GM18867 (cell line): ENCODE measurements at regions not wholly inside any gene's neighbourhood (a gene's known extent, or its start where the extent isn't known, plus 50 kb on each side); places are given as distances from the start of the nearest gene placed in this dataset.

ENCODE experiments used
- ATAC-seq: cut with Tn5 transposase; IDR thresholded peaks from one replicate; pipeline ENCODE4 v1.9.1; 2021; ENCODE audit warnings: mild to moderate bottlenecking, moderate library complexity; ENCODE audit not compliant: unreplicated experiment

GRCh38 chr3:154976072-154976983 is 103.8 kb upstream of the MME start:
- ATAC-seq: no peak

- ATAC-seq: no peak
Observed at GRCh38 chr3:154973851-154974250, 106.3 kb upstream of the MME start.

DNA sequence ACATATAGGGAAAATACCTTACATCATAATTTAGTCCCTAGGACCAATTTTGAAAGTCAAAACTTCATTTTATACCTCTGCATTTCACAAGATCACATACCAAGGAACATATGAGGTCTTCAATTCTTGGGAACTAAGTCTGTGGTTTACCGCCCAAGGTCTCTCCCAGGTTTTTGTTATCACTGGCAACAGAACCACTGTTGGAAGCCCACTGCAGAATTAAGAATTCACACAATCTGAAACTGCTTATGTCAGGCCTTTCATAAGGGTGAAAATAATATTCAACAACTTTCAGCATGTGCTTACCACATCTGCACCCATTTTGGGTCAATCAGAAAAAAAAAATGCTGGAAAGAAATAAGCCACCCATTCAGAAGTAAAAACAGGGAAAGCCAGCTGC is 107.2 kb upstream of the MME start:
- ATAC-seq: no peak

DNA sequence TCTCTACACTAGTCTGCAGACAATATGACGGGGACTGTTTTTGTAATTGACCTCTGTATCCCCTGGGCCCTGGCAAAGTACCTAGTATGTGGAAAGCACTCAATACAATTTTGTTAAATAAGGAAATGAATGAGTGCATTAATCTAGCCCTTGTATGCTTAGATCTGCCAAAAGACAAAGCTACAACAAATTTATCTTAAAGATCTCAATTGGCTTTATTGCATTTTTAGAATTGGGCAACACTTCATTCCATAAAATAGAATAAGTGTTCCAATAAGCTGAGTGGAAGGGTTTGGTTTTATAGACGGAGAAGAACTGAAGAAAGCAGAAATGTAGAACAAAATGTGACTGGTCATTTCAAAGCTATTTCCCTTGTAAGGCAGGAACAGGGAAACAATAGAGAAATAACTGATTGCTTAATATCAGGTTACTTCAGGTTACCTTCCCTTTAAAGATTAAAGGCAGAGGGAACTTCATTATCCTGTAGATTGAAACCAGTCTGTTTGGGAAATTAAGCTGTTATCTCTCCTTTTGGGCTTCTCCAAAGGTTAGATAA is 108.3 kb upstream of the MME start:
- ATAC-seq: no peak

DNA sequence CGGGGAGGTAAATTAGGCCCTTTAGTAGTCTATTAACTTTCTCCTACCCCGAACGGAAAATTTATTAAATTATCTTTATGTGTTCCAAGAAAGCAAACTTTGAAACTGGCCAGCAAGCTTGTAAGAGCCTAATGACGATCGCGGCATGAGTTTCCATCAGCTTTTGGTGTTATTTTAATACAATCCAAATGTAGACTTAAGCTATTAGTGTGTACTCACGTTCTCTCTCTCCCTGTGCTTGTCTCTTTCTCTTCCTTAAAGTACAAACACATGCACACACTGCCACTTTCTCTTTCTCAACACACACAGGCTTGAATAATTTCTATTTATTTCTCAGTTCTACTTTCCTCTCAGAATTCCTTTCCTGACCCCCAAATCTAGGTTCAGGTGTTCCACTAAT is 108.8 kb upstream of the MME start:
- ATAC-seq: no peak

- ATAC-seq: no peak
Observed at GRCh38 chr3:154970797-154971196, 109.3 kb upstream of the MME start.

DNA sequence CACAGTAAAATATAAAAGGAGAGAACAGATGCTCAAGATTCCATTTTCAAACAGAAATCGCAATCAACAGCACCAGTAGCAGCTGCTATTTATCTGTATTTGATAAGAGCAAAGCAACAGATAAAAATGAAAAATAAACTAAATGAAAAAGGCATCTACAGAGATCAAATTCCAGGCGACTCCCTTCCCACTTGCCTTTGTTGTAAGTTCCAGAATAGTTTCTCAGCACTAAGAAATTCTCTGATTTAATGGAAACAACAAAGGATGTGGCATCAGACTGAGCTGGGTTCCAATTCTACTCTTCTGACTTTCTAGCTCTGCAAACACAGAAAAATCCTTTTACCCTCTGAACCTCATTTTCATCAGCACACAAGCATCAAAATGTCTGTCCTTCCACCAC is 110.8 kb upstream of the MME start:
- ATAC-seq: no peak

GRCh38 chr3:154967090-154967489 is 113.0 kb upstream of the MME start:
- no peak for ATAC-seq

GRCh38 chr3:154956815-154957214 is 123.3 kb upstream of the MME start:
- ATAC-seq: no peak

- no peak for ATAC-seq
Observed at GRCh38 chr3:154955907-154956533, 124.1 kb upstream of the MME start.

- ATAC-seq: no peak
Observed at GRCh38 chr3:154954757-154955156, 125.4 kb upstream of the MME start.

- no peak for ATAC-seq
Observed at GRCh38 chr3:154953538-154953937, 126.6 kb upstream of the MME start.

GRCh38 chr3:154952553-154952952 is 127.6 kb upstream of the MME start:
- ATAC-seq: no peak

DNA sequence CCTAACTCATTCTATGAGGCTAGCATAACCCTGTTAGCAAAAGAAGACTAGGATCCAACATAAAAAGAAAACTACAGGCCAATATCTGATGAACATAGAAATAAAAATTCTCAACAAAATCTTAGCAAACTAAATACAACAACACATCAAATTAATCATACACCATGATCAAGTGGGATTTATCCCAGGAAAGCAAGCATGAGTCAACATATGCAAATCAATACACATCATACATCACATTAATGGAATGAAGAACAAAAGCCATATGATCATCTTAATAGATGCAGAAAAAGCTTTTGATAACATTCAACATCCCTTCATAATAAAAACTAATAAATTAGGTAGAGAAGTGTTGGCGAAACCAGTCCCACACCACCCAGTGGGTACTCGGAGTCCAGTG is 136.1 kb upstream of the MME start:
- no peak for ATAC-seq

DNA sequence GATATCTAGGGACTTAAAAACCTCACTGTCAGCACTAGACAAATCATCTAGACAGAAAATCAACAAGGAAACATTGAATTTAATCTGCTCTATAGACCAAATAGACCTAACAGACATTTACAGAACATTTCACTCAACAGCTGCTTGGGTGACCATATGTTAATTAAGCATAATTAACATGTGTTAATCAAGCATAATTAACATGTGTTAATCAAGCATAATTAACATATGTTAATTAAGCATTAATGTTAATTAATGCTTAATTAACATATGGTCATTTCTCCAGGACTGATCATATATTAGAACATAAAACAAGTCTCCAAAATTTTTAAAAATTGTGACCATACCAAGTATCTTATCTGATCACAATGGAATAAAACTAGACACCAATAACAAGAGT is 137.3 kb upstream of the MME start:
- ATAC-seq: no peak

- ATAC-seq: no peak
Observed at GRCh38 chr3:154936196-154936595, 143.9 kb upstream of the MME start.

DNA sequence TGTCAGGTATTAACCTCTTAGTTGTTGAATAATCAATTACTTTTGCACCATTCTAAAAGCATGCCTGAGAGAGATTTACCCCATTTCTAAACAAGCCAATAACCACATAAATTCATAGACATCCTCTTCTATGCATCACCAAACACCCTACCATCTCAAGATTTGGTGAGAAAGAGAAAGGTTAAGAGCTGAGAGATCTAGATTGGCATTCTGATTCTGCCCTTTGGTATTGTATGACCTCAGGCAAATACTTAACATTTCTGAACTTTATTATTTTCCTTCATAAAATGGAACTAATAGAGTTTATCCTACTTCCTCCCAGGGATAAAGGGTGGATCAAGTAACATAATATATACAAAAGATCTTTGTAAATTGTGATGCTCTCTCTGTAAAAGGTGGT is 146.5 kb upstream of the MME start:
- no peak for ATAC-seq

- ATAC-seq: no peak
Observed at GRCh38 chr3:154932633-154933032, 147.5 kb upstream of the MME start.

DNA sequence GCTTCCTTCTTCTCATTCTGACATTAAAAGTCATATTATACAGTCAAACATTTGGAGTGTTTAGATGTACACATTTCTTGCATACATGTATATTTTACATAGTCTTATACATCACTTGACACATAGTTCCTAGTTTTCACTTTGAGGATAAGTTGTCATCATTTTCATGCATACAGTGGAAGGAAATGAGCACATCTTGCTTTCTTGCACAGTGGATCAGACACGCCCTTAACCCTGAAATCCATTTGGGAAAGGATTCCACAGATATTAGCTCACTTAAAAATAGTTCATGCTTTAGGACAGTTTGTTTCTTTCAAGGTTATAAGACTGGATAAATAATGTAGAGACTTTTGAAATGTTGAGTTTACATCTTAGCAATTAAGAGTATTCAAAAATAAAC is 148.6 kb upstream of the MME start:
- no peak for ATAC-seq

DNA sequence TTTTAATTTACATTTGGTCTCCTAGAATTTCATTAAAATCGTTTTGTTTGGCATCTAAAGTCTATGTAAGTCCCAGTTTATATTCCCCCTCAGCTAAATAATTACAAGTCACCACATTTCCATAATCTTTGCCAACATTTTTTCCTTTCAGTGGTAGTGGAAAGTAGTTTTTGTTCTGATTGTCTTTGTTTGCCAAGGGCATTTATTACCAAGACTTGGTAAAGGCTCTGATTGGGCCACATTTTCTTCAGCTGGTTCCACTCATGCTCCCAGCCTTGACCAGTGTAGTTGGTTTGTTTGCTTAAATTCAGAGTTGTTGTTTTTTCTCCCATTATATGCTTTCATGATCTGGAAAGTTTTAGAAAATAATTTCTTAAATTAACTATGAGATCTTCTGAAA is 153.4 kb upstream of the MME start:
- no peak for ATAC-seq

DNA sequence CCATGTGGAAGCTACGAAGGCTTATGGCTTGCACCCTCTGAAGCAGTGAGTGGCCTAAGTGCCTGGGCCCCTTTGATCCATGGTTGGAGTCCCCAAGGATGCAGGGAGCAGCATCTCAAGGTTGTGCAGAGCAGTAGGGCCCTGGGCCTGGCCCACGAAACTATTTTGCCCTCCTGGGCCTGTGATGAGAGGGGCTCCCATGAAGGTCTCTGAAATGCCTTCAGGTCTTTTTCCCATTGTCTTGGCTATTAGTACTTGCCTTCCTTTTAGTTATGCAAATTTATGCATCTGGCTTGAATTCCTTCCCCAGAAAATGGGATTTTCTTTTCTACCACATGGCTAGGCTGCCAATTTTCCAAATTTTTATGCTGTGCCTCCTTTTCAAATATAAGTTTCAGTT is 158.8 kb upstream of the MME start:
- ATAC-seq: no peak

DNA sequence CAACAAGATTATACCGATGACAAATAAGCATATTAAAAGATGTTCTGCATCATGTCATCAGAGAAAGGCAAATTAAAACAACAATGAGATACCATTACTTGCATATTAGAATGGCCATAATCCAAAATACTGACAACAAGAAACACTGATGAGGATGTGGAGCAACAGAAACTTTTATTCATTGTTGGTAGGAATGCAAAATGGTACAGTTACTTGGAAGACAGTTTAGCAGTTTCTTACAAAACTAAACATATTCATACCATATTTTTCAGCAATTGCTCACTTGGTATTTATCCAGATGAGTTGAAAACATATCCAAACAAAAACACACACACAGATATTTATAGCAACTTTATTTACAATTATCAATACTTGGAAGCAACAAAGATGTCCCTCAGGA is 160.9 kb upstream of the MME start:
- no peak for ATAC-seq
